ENCODE measurements at regions not wholly inside any gene's neighbourhood (a gene's known extent, or its start where the extent isn't known, plus 50 kb on each side); places are given as distances from the start of the nearest gene placed in this dataset.
"Not testable (repeated sequence)": the region's sequence is repeated elsewhere in the genome, so short reads cannot be mapped to it uniquely, and the experiment has no call there.

- Histone ChIP-seq H4K20me1 (ENCODE audit: low read depth) (no peaks in the 10 kb centered on the region), H3K79me2 (ENCODE audit: low read depth) (no peaks in the 10 kb centered on the region), H3F3A (ENCODE audit: low read depth) (no peaks in the 10 kb centered on the region), H2AFZ (replicated peaks) (no peak overlapping the region), H3K27me3 (no peaks in the 10 kb centered on the region), H3K9ac (no peak overlapping the region), H3K4me1 (no peaks in the 10 kb centered on the region), H3K4me3 (no peak overlapping the region), H3K9me3 (ENCODE audit: low read depth) (no peaks in the 10 kb centered on the region), H3K36me3 (no peaks in the 10 kb centered on the region), H3K27ac (no peak overlapping the region), H3K4me2 (no peak overlapping the region)
- H3K4me3 Mint-ChIP-seq: no peak overlapping the region
- H3K36me3 Mint-ChIP-seq: no peaks in the 10 kb centered on the region
- no peak for DNase-seq (ENCODE audit: low spot score)
- TF ChIP-seq CTCF (IDR thresholded peaks at IDR 0.05) (no peak), EZH2 (IDR thresholded peaks at IDR 0.05) (no peak), EZH2phosphoT487 (IDR thresholded peaks at IDR 0.05) (no peak)
- no peaks in the 10 kb centered on the region for H3K27me3 Mint-ChIP-seq (ENCODE audit: insufficient read depth, low read depth)
- H3K27ac Mint-ChIP-seq: no peak overlapping the region
- H3K4me1 Mint-ChIP-seq: peaks cover 5% of the 10 kb centered on the region
- H3K9me3 Mint-ChIP-seq: no peaks in the 10 kb centered on the region
Measured at GRCh38 chr10:128191847-128192246, 65.6 kb upstream of the MKI67 start.

GRCh38 chr10:128201826-128202225 is 75.6 kb upstream of the MKI67 start:
- not testable (repeated sequence) for DNase-seq (ENCODE audit: low spot score); H3K27ac ChIP-seq; H3K4me2 ChIP-seq; H4K20me1 ChIP-seq (ENCODE audit: low read depth); H3K4me3 ChIP-seq; H3K27me3 ChIP-seq; H2AFZ ChIP-seq (replicated peaks); H3K79me2 ChIP-seq (ENCODE audit: low read depth); H3K4me1 Mint-ChIP-seq; H3K36me3 Mint-ChIP-seq; H3K27me3 Mint-ChIP-seq (ENCODE audit: insufficient read depth, low read depth); H3K27ac Mint-ChIP-seq; H3K4me3 Mint-ChIP-seq; H3K9ac ChIP-seq; H3K9me3 ChIP-seq (ENCODE audit: low read depth); H3F3A ChIP-seq (ENCODE audit: low read depth); H3K4me1 ChIP-seq; H3K36me3 ChIP-seq
- peaks cover 10% of the 10 kb centered on the region for H3K9me3 Mint-ChIP-seq

- no peaks in the 10 kb centered on the region for H3K36me3 ChIP-seq
- H3K4me1 Mint-ChIP-seq: no peaks in the 10 kb centered on the region
- no peaks in the 10 kb centered on the region for H3K4me1 ChIP-seq
- H3K4me3 Mint-ChIP-seq: no peak overlapping the region
- H3K79me2 ChIP-seq (ENCODE audit: low read depth): no peaks in the 10 kb centered on the region
- H3K27me3 Mint-ChIP-seq (ENCODE audit: insufficient read depth, low read depth): peaks cover under 1% of the 10 kb centered on the region
- TF ChIP-seq EZH2 (IDR thresholded peaks at IDR 0.05): no peak
- no peak for TF ChIP-seq CTCF (IDR thresholded peaks at IDR 0.05)
- TF ChIP-seq EZH2phosphoT487 (IDR thresholded peaks at IDR 0.05): no peak
- no peak overlapping the region for H3K27ac ChIP-seq
- no peak overlapping the region for H2AFZ ChIP-seq (replicated peaks)
- no peaks in the 10 kb centered on the region for H4K20me1 ChIP-seq (ENCODE audit: low read depth)
- no peak overlapping the region for H3K4me2 ChIP-seq
- no peaks in the 10 kb centered on the region for H3K27me3 ChIP-seq
- H3K27ac Mint-ChIP-seq: no peak overlapping the region
- H3K4me3 ChIP-seq: no peak overlapping the region
- H3K36me3 Mint-ChIP-seq: no peaks in the 10 kb centered on the region
- H3K9ac ChIP-seq: no peak overlapping the region
- peaks cover 10% of the 10 kb centered on the region for H3K9me3 Mint-ChIP-seq
- H3F3A ChIP-seq (ENCODE audit: low read depth): no peaks in the 10 kb centered on the region
- no peak for DNase-seq (ENCODE audit: low spot score)
- no peaks in the 10 kb centered on the region for H3K9me3 ChIP-seq (ENCODE audit: low read depth)
Measured at GRCh38 chr10:128203028-128203427, 76.8 kb upstream of the MKI67 start.

GRCh38 chr10:128205591-128205990 is 79.4 kb upstream of the MKI67 start:
- not testable (repeated sequence) for H3F3A ChIP-seq (ENCODE audit: low read depth); H3K9ac ChIP-seq; H3K9me3 ChIP-seq (ENCODE audit: low read depth); H3K27me3 Mint-ChIP-seq (ENCODE audit: insufficient read depth, low read depth); H3K4me3 Mint-ChIP-seq; DNase-seq (ENCODE audit: low spot score); H3K4me1 ChIP-seq; H3K27ac Mint-ChIP-seq; H3K36me3 Mint-ChIP-seq; H3K4me2 ChIP-seq; H3K4me1 Mint-ChIP-seq; H3K27me3 ChIP-seq; H3K36me3 ChIP-seq; H3K79me2 ChIP-seq (ENCODE audit: low read depth); H4K20me1 ChIP-seq (ENCODE audit: low read depth); H2AFZ ChIP-seq (replicated peaks); H3K27ac ChIP-seq; H3K4me3 ChIP-seq
- H3K9me3 Mint-ChIP-seq: peaks cover 10% of the 10 kb centered on the region
